Colonic mucosa (tissue), 4 donors: ENCODE measurements at regions not wholly inside any gene's neighbourhood (a gene's known extent, or its start where the extent isn't known, plus 50 kb on each side); places are given as distances from the start of the nearest gene placed in this dataset.

ENCODE experiments used
- DNase-seq: peaks from one replicate; pipeline ENCODE4 v3.0.0-alpha.2; 2020
- H3K27ac ChIP-seq: fragments of 200-600 bp; one replicate; pipeline ENCODE4 v1.8.0; 2021
- H3K27me3 ChIP-seq: fragments of 200-600 bp; one replicate; pipeline ENCODE4 v1.8.0; 2021
- H3K36me3 ChIP-seq: fragments of 200-600 bp; one replicate; pipeline ENCODE4 v1.8.0; 2021
- H3K4me1 ChIP-seq: fragments of 200-600 bp; one replicate; pipeline ENCODE4 v1.8.0; 2021; ENCODE audit warnings: mild to moderate bottlenecking
- H3K4me3 ChIP-seq: fragments of 200-600 bp; one replicate; pipeline ENCODE4 v1.8.0; 2021
- H3K9ac ChIP-seq, 2 donors: one replicate each; pipeline ENCODE4 v1.7.0; 2013; ENCODE audit warnings: control low read depth in 2 of 2, low read depth in 2 of 2, low read length in 2 of 2
- H3K9me3 ChIP-seq: fragments of 200-600 bp; one replicate; pipeline ENCODE4 v1.8.0; 2021
- CTCF ChIP-seq: fragments of 200-600 bp; IDR thresholded peaks from one replicate; pipeline ENCODE4 v1.8.0; 2022; ENCODE audit warnings: antibody characterized with exemption, mild to moderate bottlenecking
- intact Hi-C: fragments of 100-400 bp; cut with DNase I; formaldehyde crosslinking; loops from one replicate; pipeline ENCODE4 v1.14.1; 2022
- donor health status: healthy.
- donor health status: DM: no; HTN: no; CAD: no.
- donor health status: DM: no; HTN: no; CAD: no.

GRCh38 chr4:114527637-114528036 lies 71.0 kb upstream of the UGT8 start:
- no peak for TF ChIP-seq CTCF
- DNase-seq = no peak
- intact Hi-C loops = no loop called here

GRCh38 chr4:114535725-114536124 lies 62.9 kb upstream of the UGT8 start:
- no peak overlapping the region for H3K27ac ChIP-seq
- no peak for DNase-seq
- H3K27me3 ChIP-seq = no peaks in the 10 kb centered on the region
- intact Hi-C loops = no loop called here
- no peaks in the 10 kb centered on the region for H3K4me1 ChIP-seq
- no peak overlapping the region for H3K4me3 ChIP-seq
- no peak overlapping the region for H3K9ac ChIP-seq
- H3K9me3 ChIP-seq = no peaks in the 10 kb centered on the region
- no peaks in the 10 kb centered on the region for H3K36me3 ChIP-seq
- TF ChIP-seq CTCF = no peak

More at GRCh38 chr4:114527637-114528036, 71.0 kb upstream of the UGT8 start:
- Histone ChIP-seq H3K27me3 (no peaks in the 10 kb centered on the region), H3K9me3 (no peaks in the 10 kb centered on the region), H3K36me3 (no peaks in the 10 kb centered on the region), H3K27ac (no peak overlapping the region), H3K4me1 (no peaks in the 10 kb centered on the region), H3K4me3 (no peak overlapping the region), H3K9ac (no peak overlapping the region)

GRCh38 chr4:114537352-114537751 lies 61.3 kb upstream of the UGT8 start:
- intact Hi-C loops = no loop called here
- TF ChIP-seq CTCF = no peak
- Histone ChIP-seq H3K27me3 (no peaks in the 10 kb centered on the region), H3K4me1 (no peaks in the 10 kb centered on the region), H3K9ac (no peak overlapping the region), H3K27ac (no peak overlapping the region), H3K4me3 (no peak overlapping the region), H3K36me3 (no peaks in the 10 kb centered on the region), H3K9me3 (no peaks in the 10 kb centered on the region)
- no peak for DNase-seq

DNA sequence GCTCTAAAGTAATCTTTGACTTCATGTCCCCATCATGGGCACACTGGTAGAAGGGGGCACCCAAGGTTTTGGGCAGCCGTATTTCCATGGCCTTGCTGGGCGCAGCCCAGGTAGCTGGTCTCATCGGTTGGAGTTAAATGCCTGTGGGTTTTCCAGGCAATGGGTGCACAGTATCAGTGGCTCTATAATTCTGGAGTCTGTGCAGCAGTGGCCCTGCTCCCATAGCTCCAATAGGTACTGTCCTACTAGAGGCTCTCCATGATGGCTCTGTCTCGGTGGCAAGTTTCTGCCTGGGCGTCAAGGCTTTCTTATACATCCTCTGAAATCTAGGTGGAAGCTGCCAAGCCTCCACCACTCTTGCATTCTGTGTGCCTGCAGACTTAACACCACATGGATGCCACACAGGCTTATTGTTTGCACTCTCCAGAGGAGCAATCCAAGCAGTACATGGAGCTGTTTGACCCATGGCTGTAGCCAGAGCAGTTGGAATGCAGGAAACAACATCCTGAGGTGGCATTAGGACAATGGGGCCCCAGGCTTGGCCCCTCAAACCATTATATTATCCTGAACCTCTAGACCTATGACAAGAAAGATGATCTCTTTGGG lies 60.5 kb upstream of the UGT8 start:
- H3K9me3 ChIP-seq = no peaks in the 10 kb centered on the region
- intact Hi-C loops = no loop called here
- no peak for TF ChIP-seq CTCF

DNA sequence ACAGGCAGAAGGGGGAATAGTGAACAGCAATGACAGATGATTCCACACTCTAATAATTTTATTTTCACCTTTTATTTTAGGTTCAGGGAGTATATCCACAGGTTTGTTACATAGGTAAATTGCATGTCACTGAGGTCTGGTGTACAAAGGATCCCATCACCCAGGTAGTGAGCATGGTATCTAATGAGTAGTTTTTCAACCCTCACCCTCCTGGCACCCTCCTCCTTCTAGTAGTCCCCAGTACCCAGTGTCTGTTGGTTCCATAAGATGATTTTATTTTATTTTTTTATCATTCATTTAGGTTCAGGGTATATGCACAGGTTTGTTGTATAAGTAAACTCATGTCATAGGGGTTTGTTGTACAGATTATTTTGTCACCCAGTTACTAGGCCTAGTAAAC lies 58.6 kb upstream of the UGT8 start:
- Histone ChIP-seq H3K4me1 (no peaks in the 10 kb centered on the region), H3K27me3 (no peaks in the 10 kb centered on the region), H3K9me3 (no peaks in the 10 kb centered on the region), H3K36me3 (no peaks in the 10 kb centered on the region), H3K27ac (no peak overlapping the region), H3K4me3 (no peak overlapping the region), H3K9ac (no peak overlapping the region)
- intact Hi-C loops = no loop called here
- DNase-seq = no peak
- TF ChIP-seq CTCF = no peak

More for the DNA sequence above, 60.5 kb upstream of the UGT8 start:
- no peak for DNase-seq
- Histone ChIP-seq H3K4me3 (no peak overlapping the region), H3K4me1 (no peaks in the 10 kb centered on the region), H3K9ac (no peak overlapping the region), H3K36me3 (no peaks in the 10 kb centered on the region), H3K27ac (no peak overlapping the region), H3K27me3 (no peaks in the 10 kb centered on the region)
